ENCODE measurements at regions not wholly inside any gene's neighbourhood (a gene's known extent, or its start where the extent isn't known, plus 50 kb on each side); places are given as distances from the start of the nearest gene placed in this dataset.

DNA sequence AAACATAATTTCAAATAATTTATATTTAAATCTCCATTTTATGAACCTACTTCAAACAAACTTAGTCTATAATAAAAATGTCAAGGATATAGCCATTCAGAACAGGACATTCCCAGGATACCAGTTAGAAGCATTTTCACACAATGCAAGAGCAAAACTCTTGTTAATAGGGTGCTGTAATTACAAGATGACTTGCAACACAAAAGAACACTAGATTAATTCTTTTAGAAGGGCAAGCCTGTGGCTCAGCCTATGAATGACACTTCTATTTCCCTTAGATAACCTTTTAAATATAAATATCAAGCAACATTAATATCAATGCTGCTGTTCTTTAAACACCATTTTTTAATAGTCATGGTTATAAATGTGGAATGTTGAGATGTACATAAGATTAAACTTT is 157.9 kb upstream of the SCN7A start:
- TF ChIP-seq POLR2A (IDR thresholded peaks at IDR 0.05) (no peak), CTCF (IDR thresholded peaks at IDR 0.05) (no peak)

All from body of pancreas (tissue), 4 donors.